HepG2 (cell line): ENCODE measurements at regions not wholly inside any gene's neighbourhood (a gene's known extent, or its start where the extent isn't known, plus 50 kb on each side); places are given as distances from the start of the nearest gene placed in this dataset.
A peak's percentile ranks its signal among the peaks of the same experiment; 100 is the strongest.

ENCODE experiments used
- ATAC-seq: fragments of 200-7000 bp; cut with Tn5 transposase; 3 replicates; pipeline ENCODE4 v1.9.1; 2020; ENCODE audit warnings: mild to moderate bottlenecking, moderate library complexity
- BruUV-seq: library from RNA; stranded (reverse); fragments of 400-500 nt; replicated peaks from 2 replicates; lab custom pipeline; 2021; lab: Mats Ljungman, UMichigan
- CTCF ChIA-PET: fragments of 300-600 bp; formaldehyde crosslinking; extraction: SDS; loops from one replicate; lab custom pipeline; 2021; ENCODE audit warnings: low total read pairs, inconsistent platforms, low intra/inter-chr PET ratio; lab: Yijun Ruan, JAX
- POLR2A ChIA-PET: fragments of 350-600 bp; sonication (Branson Sonifier 250); formaldehyde crosslinking; loops from one replicate; lab custom pipeline; 2020; ENCODE audit warnings: antibody characterized with exemption, inconsistent platforms; lab: Yijun Ruan, JAX
- DNase-seq: peaks from one replicate; pipeline ENCODE4 v3.0.0-alpha.2; 2015; ENCODE audit warnings: low spot score
- FAIRE-seq: peaks from 3 replicates; lab custom pipeline; 2011; peaks lifted over from hg19 to GRCh38; lab: Jason Lieb, UNC
- H2AFZ ChIP-seq: one replicate; pipeline ENCODE4 v1.6.1; 2011; ENCODE audit warnings: low read length, inconsistent platforms
- H3K27ac ChIP-seq: fragments of 300-600 bp; 3 replicates; pipeline ENCODE4 v1.8.0; 2011; ENCODE audit warnings: mixed run types, mild to moderate bottlenecking, mixed read lengths, low read length, inconsistent platforms; ENCODE audit not compliant: insufficient read depth; ENCODE audit errors: extremely low read length
- H3K27me3 ChIP-seq, 2 experiments: fragments of 200-600 bp in 1 of 2; 2 replicates in 1 of 2; 3 replicates in 1 of 2; pipeline versions ENCODE4 v1.6.0 to v1.8.0; 2011; ENCODE audit warnings: low read length in 2 of 2, mild to moderate bottlenecking in 2 of 2, moderate library complexity in 2 of 2, inconsistent platforms in 1 of 2; ENCODE audit not compliant: insufficient read depth in 2 of 2, control insufficient read depth in 1 of 2
- H3K36me3 ChIP-seq, 2 experiments: fragments of 200-600 bp in 1 of 2; replicated peaks in 1 of 2; 2 replicates in 1 of 2; 3 replicates in 1 of 2; pipeline versions ENCODE4 v1.5.1 to v1.8.0; 2011; ENCODE audit warnings: low read length in 2 of 2, inconsistent platforms in 1 of 2; ENCODE audit not compliant: insufficient read depth in 2 of 2, control insufficient read depth in 1 of 2
- H3K4me1 ChIP-seq: 2 replicates; pipeline ENCODE4 v1.5.1; 2012; ENCODE audit warnings: low read length, inconsistent platforms; ENCODE audit not compliant: insufficient read depth
- H3K4me2 ChIP-seq: 2 replicates; pipeline ENCODE4 v1.6.0; 2011; ENCODE audit warnings: low read depth, low read length, inconsistent platforms
- H3K4me3 ChIP-seq, 3 experiments: fragments of 200-600 bp in 1 of 3; sonication (generic), shearing (Covaris generic) in 1 of 3; replicated peaks in 1 of 3; 2 replicates each; pipeline ENCODE4 v1.5.1; 2011 to 2016; ENCODE audit warnings: low read length in 3 of 3, inconsistent platforms in 2 of 3, low read depth in 2 of 3, mild to moderate bottlenecking in 2 of 3, control low read depth in 1 of 3, mixed read lengths in 1 of 3; ENCODE audit not compliant: insufficient read depth in 1 of 3
- H3K79me2 ChIP-seq: one replicate; pipeline ENCODE4 v1.6.1; 2011; ENCODE audit warnings: low read length, inconsistent platforms; ENCODE audit not compliant: insufficient read depth
- H3K9ac ChIP-seq: 2 replicates; pipeline ENCODE4 v1.6.0; 2011; ENCODE audit warnings: mild to moderate bottlenecking, low read depth, low read length, inconsistent platforms; ENCODE audit not compliant: insufficient read depth
- H3K9me3 ChIP-seq: 2 replicates; pipeline ENCODE4 v1.5.1; 2012; ENCODE audit warnings: mild to moderate bottlenecking, low read length
- H4K20me1 ChIP-seq: 2 replicates; pipeline ENCODE4 v1.6.0; 2011; ENCODE audit warnings: inconsistent platforms, mild to moderate bottlenecking, low read length, moderate library complexity; ENCODE audit not compliant: insufficient read depth
- CREM ChIP-seq, 2 experiments: sonication (generic) in 1 of 2; formaldehyde crosslinking in 1 of 2; IDR thresholded peaks; 2 replicates each; pipeline versions ENCODE4 v1.4.0 to v1.6.1; 2016 to 2020; ENCODE audit warnings: antibody characterized with exemption in 1 of 2, mild to moderate bottlenecking in 1 of 2, missing genetic modification reagents in 1 of 2
- MAFF ChIP-seq: IDR thresholded peaks from 2 replicates; pipeline ENCODE4 v1.6.1; 2011; ENCODE audit warnings: low read depth, low read length, improper control_type of control experiment
- MAFK ChIP-seq, 2 experiments: IDR thresholded peaks in 1 of 2; conservative IDR thresholded peaks in 1 of 2; 2 replicates each; pipeline ENCODE4 v1.6.1; 2011; ENCODE audit warnings: improper control_type of control experiment in 2 of 2, low read length in 2 of 2
- MEF2D ChIP-seq: sonication (generic); formaldehyde crosslinking; IDR thresholded peaks from 2 replicates; pipeline ENCODE4 v1.5.1; 2020; ENCODE audit warnings: mild to moderate bottlenecking, missing genetic modification reagents
- NCOA1 ChIP-seq: sonication (generic); formaldehyde crosslinking; IDR thresholded peaks from 2 replicates; pipeline ENCODE4 v1.9.0; 2021; ENCODE audit warnings: missing genetic modification reagents
- SIX1 ChIP-seq: sonication (generic); formaldehyde crosslinking; IDR thresholded peaks from 2 replicates; pipeline ENCODE4 v1.4.0; 2020; ENCODE audit warnings: missing genetic modification reagents, borderline replicate concordance
- SOX6 ChIP-seq, 2 experiments: fragments of 450-650 bp in 1 of 2; sonication (generic) in 1 of 2; formaldehyde crosslinking in 1 of 2; IDR thresholded peaks; 2 replicates each; pipeline versions ENCODE4 v1.4.0 to v1.6.1; 2017 to 2020; ENCODE audit warnings: antibody characterized with exemption in 1 of 2, mild to moderate bottlenecking in 1 of 2, missing genetic modification reagents in 1 of 2
- SRF ChIP-seq: IDR thresholded peaks from 2 replicates; pipeline ENCODE4 v1.6.1; 2011; ENCODE audit warnings: mild to moderate bottlenecking, low read depth, low read length, moderate library complexity
- ZNF552 ChIP-seq: sonication (generic); formaldehyde crosslinking; IDR thresholded peaks from 2 replicates; pipeline ENCODE4 v1.9.0; 2022; ENCODE audit warnings: missing genetic modification reagents, mild to moderate bottlenecking, borderline replicate concordance
- WGBS: methylation state at CpG from one replicate; pipeline ENCODE4 v1.1.6; 2017; ENCODE audit warnings: low lambda C conversion rate; 5-methylcytosine and 5-hydroxymethylcytosine counted together
- in situ Hi-C: cut with HindIII; loops from 2 replicates; pipeline ENCODE4 v1.10.0; 2017; ENCODE audit warnings: low pct_unique_long_range_greater_than_20kb; ENCODE audit not compliant: extremely low pct_ligation_motif_present
- intact Hi-C: fragments of 100-400 bp; cut with micrococcal nuclease; formaldehyde crosslinking; loops from one replicate; pipeline ENCODE4 v1.10.0; 2022; ENCODE audit not compliant: unreplicated experiment
- TF ChIP-seq, protein P1 (sequence below): sonication (generic); formaldehyde crosslinking; IDR thresholded peaks from 2 replicates; pipeline ENCODE4 v1.5.0; 2020; ENCODE audit warnings: missing genetic modification reagents, mild to moderate bottlenecking, borderline replicate concordance
- TF ChIP-seq, protein P2 (sequence below): sonication (generic); formaldehyde crosslinking; IDR thresholded peaks from 2 replicates; pipeline ENCODE4 v1.4.0; 2020; ENCODE audit warnings: missing genetic modification reagents
- TF ChIP-seq, protein P3 (sequence below): sonication (generic); formaldehyde crosslinking; IDR thresholded peaks from 2 replicates; pipeline ENCODE4 v1.8.1; 2023; ENCODE audit warnings: mild to moderate bottlenecking, moderate library complexity, missing genetic modification reagents
- TF ChIP-seq, protein P4 (sequence below): sonication (generic); formaldehyde crosslinking; IDR thresholded peaks from 2 replicates; pipeline ENCODE4 v1.5.1; 2020; ENCODE audit warnings: missing genetic modification reagents, mild to moderate bottlenecking, borderline replicate concordance
- TF ChIP-seq, protein P5 (sequence below): sonication (generic); formaldehyde crosslinking; IDR thresholded peaks from 2 replicates; pipeline ENCODE4 v1.4.0; 2020; ENCODE audit warnings: mild to moderate bottlenecking, missing genetic modification reagents

DNA sequence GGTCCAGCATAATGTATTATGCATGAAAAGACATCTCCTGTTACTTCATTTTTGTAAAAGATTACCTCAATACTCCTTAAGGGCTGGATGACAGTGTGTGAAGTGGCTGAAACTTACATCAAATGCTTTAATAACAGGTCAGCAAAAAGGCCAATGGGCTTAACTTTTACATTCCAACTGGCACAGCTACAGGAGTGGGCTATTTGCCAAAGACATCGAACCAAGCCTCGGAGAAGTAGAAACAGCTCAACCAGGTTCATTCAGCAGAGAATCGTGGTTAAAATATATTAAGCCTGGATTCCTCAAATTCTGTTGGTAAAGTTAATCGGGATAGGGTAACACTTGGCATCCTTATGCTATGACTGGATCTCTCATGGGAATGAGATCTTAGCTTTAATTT is 639.7 kb downstream of the TRIML1 start:
- Histone ChIP-seq H4K20me1 (no peaks in the 10 kb centered on the region), H3K4me2 (no peak overlapping the region), H3K27me3 (no peaks in the 10 kb centered on the region), H3K27ac (no peak overlapping the region), H3K9me3 (no peaks in the 10 kb centered on the region), H3K9ac (no peak overlapping the region), H3K79me2 (no peaks in the 10 kb centered on the region), H3K4me1 (no peaks in the 10 kb centered on the region), H3K36me3 (no peaks in the 10 kb centered on the region), H3K4me3 (no peak overlapping the region), H2AFZ (no peak overlapping the region)
- ATAC-seq, result no peak
- CTCF ChIA-PET, result no interaction called here
- TF ChIP-seq CREM (IDR thresholded peaks at IDR 0.05) (no peak), CREM (CRISPR knock-in tag; IDR thresholded peaks at IDR 0.05) (no peak), SRF (no peak), MEF2D (CRISPR knock-in tag) (no peak), NCOA1 (CRISPR knock-in tag) (no peak), MAFK (conservative IDR thresholded peaks at IDR 0.05 in 1 of 2, IDR thresholded peaks at IDR 0.05 in 1 of 2; ENCODE audit: low read length in 2 of 2) (peak; percentile 30 to 65; a peak in 2 of 4 replicates), MAFF (peak; percentile 29; the same call in 1 of the 2 replicates), SIX1 (no peak), SOX6 (IDR thresholded peaks at IDR 0.05) (no peak), SOX6 (CRISPR knock-in tag; IDR thresholded peaks at IDR 0.05) (no peak), ZNF552 (CRISPR knock-in tag) (no peak)
- TF ChIP-seq, protein P1, sequence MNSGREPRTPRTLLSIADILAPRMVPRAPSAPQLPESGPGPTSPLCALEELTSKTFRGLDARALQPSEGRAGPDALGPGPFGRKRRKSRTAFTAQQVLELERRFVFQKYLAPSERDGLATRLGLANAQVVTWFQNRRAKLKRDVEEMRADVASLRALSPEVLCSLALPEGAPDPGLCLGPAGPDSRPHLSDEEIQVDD (CRISPR knock-in tag), result no peak
- TF ChIP-seq, protein P2, sequence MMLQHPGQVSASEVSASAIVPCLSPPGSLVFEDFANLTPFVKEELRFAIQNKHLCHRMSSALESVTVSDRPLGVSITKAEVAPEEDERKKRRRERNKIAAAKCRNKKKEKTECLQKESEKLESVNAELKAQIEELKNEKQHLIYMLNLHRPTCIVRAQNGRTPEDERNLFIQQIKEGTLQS (CRISPR knock-in tag), result no peak
- TF ChIP-seq, protein P3, sequence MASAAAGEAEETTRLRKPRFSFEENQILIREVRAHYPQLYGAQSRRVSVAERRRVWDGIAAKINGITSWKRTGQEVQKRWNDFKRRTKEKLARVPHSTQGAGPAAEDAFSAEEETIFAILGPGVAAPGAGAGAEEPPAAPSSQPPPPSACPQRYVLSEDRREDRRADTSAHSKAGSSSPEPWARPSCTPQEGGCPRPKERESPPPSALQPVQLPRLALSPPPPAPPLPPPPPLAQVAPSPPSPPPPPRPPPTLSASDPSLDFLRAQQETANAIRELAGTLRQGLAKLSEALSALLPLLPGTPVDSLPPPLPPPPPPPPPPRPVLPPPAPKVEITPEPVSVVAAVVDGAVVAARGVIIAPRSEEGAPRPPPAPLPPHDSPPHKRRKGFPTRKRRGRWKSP (CRISPR knock-in tag), result no peak
- TF ChIP-seq, protein P4, sequence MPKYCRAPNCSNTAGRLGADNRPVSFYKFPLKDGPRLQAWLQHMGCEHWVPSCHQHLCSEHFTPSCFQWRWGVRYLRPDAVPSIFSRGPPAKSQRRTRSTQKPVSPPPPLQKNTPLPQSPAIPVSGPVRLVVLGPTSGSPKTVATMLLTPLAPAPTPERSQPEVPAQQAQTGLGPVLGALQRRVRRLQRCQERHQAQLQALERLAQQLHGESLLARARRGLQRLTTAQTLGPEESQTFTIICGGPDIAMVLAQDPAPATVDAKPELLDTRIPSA (CRISPR knock-in tag), result no peak
- TF ChIP-seq, protein P5, sequence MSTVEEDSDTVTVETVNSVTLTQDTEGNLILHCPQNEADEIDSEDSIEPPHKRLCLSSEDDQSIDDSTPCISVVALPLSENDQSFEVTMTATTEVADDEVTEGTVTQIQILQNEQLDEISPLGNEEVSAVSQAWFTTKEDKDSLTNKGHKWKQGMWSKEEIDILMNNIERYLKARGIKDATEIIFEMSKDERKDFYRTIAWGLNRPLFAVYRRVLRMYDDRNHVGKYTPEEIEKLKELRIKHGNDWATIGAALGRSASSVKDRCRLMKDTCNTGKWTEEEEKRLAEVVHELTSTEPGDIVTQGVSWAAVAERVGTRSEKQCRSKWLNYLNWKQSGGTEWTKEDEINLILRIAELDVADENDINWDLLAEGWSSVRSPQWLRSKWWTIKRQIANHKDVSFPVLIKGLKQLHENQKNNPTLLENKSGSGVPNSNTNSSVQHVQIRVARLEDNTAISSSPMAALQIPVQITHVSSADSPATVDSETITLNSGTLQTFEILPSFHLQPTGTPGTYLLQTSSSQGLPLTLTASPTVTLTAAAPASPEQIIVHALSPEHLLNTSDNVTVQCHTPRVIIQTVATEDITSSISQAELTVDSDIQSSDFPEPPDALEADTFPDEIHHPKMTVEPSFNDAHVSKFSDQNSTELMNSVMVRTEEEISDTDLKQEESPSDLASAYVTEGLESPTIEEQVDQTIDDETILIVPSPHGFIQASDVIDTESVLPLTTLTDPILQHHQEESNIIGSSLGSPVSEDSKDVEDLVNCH (CRISPR knock-in tag), result no peak
- intact Hi-C loops, result no loop called here
- WGBS, result 9% methylated on average over 4 of the region's 4 CpGs
- in situ Hi-C loops, result no loop called here
- no peak for FAIRE-seq
- DNase-seq, result no peak
- BruUV-seq, result no TSS peak
- POLR2A ChIA-PET, result no interaction called here
